Fibroblast of lung (primary cell): ENCODE measurements at regions not wholly inside any gene's neighbourhood (a gene's known extent, or its start where the extent isn't known, plus 50 kb on each side); places are given as distances from the start of the nearest gene placed in this dataset.

Experiments
- CTCF ChIP-seq, 2 donors: IDR thresholded peaks in 1 of 2; conservative IDR thresholded peaks in 1 of 2; 1 replicate in 1 of 2; 2 replicates in 1 of 2; pipeline ENCODE4 v1.5.1; 2011 to 2012; ENCODE audit warnings: low read length in 2 of 2, control low read depth in 1 of 2, inconsistent platforms in 1 of 2, low read depth in 1 of 2, mild to moderate bottlenecking in 1 of 2
- EZH2 ChIP-seq: IDR thresholded peaks from 2 replicates; pipeline ENCODE4 v1.5.1; 2012; ENCODE audit warnings: low read length, control low read depth, mild to moderate bottlenecking; ENCODE audit errors: missing control alignments

- TF ChIP-seq CTCF (conservative IDR thresholded peaks at IDR 0.05 in 1 of 2, IDR thresholded peaks at IDR 0.05 in 1 of 2; ENCODE audit: low read depth in 1 of 2, low read length in 2 of 2) (no peak), EZH2 (no peak)
Observed at GRCh38 chr17:79360196-79360595, 250.7 kb downstream of the RBFOX3 start.
